Caco-2 (cell line): ENCODE measurements at regions not wholly inside any gene's neighbourhood (a gene's known extent, or its start where the extent isn't known, plus 50 kb on each side); places are given as distances from the start of the nearest gene placed in this dataset.

Experiments
- BruUV-seq: library from RNA; stranded (reverse); fragments of 400-500 nt; replicated peaks from 2 replicates; lab custom pipeline; 2021; lab: Mats Ljungman, UMichigan
- CTCF ChIA-PET: fragments of 300-600 bp; sonication (Branson Sonifier 250); formaldehyde crosslinking; loops from one replicate; lab custom pipeline; 2022; ENCODE audit warnings: antibody characterized with exemption; lab: Charles Lee
- POLR2A ChIA-PET: fragments of 300-600 bp; sonication (Branson Sonifier 250); formaldehyde crosslinking; loops from one replicate; lab custom pipeline; 2022; ENCODE audit warnings: antibody characterized with exemption; lab: Charles Lee
- DNase-seq, 2 experiments: peaks; one replicate each; pipeline versions ENCODE4 v3.0.0 to v3.0.0-alpha.2; 2020 to 2022
- H3K27me3 ChIP-seq: replicated peaks from 2 replicates; pipeline ENCODE4 v1.6.0; 2011; ENCODE audit warnings: low read length; ENCODE audit not compliant: control insufficient read depth, insufficient read depth
- H3K36me3 ChIP-seq: 2 replicates; pipeline ENCODE4 v1.5.1; 2011; ENCODE audit warnings: low read length; ENCODE audit not compliant: control insufficient read depth, insufficient read depth
- H3K4me1 ChIP-seq: fragments of 250-450 bp; sonication (Bioruptor Pico); 2 replicates; pipeline ENCODE4 v1.5.1; 2020; ENCODE audit warnings: mild to moderate bottlenecking
- H3K4me3 ChIP-seq: 2 replicates; pipeline ENCODE4 v1.5.1; 2011; ENCODE audit warnings: low read depth, mild to moderate bottlenecking, control low read depth, low read length
- H3K9me3 ChIP-seq: fragments of 250-450 bp; sonication (Bioruptor Pico); 2 replicates; pipeline ENCODE4 v1.5.1; 2020; ENCODE audit warnings: mild to moderate bottlenecking, moderate library complexity
- H3K27ac Mint-ChIP-seq: one replicate; pipeline ENCODE4 v1.8.0; 2022; ENCODE audit warnings: mixed read lengths; ENCODE audit not compliant: unreplicated experiment
- H3K27me3 Mint-ChIP-seq: one replicate; pipeline ENCODE4 v1.8.0; 2022; ENCODE audit warnings: mixed read lengths; ENCODE audit not compliant: insufficient read depth, unreplicated experiment
- H3K36me3 Mint-ChIP-seq: one replicate; pipeline ENCODE4 v1.8.0; 2022; ENCODE audit warnings: mild to moderate bottlenecking, mixed read lengths; ENCODE audit not compliant: insufficient read depth, unreplicated experiment
- H3K4me1 Mint-ChIP-seq: one replicate; pipeline ENCODE4 v1.8.0; 2022; ENCODE audit warnings: low read depth, mixed read lengths; ENCODE audit not compliant: unreplicated experiment
- H3K4me3 Mint-ChIP-seq: one replicate; pipeline ENCODE4 v1.8.0; 2022; ENCODE audit warnings: mild to moderate bottlenecking, moderate library complexity, mixed read lengths; ENCODE audit not compliant: unreplicated experiment
- H3K9me3 Mint-ChIP-seq: one replicate; pipeline ENCODE4 v1.8.0; 2022; ENCODE audit warnings: mixed read lengths; ENCODE audit not compliant: unreplicated experiment
- intact Hi-C: fragments of 100-400 bp; cut with micrococcal nuclease; formaldehyde crosslinking; loops from one replicate; pipeline ENCODE4 v1.10.0; 2022; ENCODE audit not compliant: unreplicated experiment
- TF ChIP-seq, protein P1 (sequence below), 2 experiments: fragments of 200-600 bp in 1 of 2; IDR thresholded peaks; 1 replicate in 1 of 2; 2 replicates in 1 of 2; pipeline versions ENCODE4 v1.5.1 to v1.8.0; 2011 to 2022; ENCODE audit warnings: antibody characterized with exemption in 1 of 2, control low read depth in 1 of 2, inconsistent platforms in 1 of 2, low read depth in 1 of 2, low read length in 1 of 2, mild to moderate bottlenecking in 1 of 2, moderate library complexity in 1 of 2; ENCODE audit not compliant: insufficient read depth in 1 of 2, severe bottlenecking in 1 of 2, unreplicated experiment in 1 of 2

GRCh38 chr4:3838437-3839380 is 72.5 kb downstream of the ADRA2C start:
- Mint-ChIP-seq H3K27me3 (peaks cover 2% of the 10 kb centered on the region), H3K36me3 (no peaks in the 10 kb centered on the region), H3K9me3 (peaks cover 7% of the 10 kb centered on the region), H3K27ac (no peak overlapping the region), H3K4me3 (no peak overlapping the region), H3K4me1 (no peaks in the 10 kb centered on the region)
- ChIA-PET POLR2A (no interaction called here), CTCF (no interaction called here)
- H3K36me3 ChIP-seq, result no peaks in the 10 kb centered on the region
- H3K4me3 ChIP-seq, result no peak overlapping the region
- no TSS peak for BruUV-seq
- intact Hi-C loops, result no loop called here
- H3K9me3 ChIP-seq, result no peaks in the 10 kb centered on the region
- TF ChIP-seq, protein P1, sequence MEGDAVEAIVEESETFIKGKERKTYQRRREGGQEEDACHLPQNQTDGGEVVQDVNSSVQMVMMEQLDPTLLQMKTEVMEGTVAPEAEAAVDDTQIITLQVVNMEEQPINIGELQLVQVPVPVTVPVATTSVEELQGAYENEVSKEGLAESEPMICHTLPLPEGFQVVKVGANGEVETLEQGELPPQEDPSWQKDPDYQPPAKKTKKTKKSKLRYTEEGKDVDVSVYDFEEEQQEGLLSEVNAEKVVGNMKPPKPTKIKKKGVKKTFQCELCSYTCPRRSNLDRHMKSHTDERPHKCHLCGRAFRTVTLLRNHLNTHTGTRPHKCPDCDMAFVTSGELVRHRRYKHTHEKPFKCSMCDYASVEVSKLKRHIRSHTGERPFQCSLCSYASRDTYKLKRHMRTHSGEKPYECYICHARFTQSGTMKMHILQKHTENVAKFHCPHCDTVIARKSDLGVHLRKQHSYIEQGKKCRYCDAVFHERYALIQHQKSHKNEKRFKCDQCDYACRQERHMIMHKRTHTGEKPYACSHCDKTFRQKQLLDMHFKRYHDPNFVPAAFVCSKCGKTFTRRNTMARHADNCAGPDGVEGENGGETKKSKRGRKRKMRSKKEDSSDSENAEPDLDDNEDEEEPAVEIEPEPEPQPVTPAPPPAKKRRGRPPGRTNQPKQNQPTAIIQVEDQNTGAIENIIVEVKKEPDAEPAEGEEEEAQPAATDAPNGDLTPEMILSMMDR (IDR thresholded peaks at IDR 0.05; ENCODE audit: insufficient read depth in 1 of 2, low read depth in 1 of 2, low read length in 1 of 2, severe bottlenecking in 1 of 2, unreplicated experiment in 1 of 2), result no peak
- H3K27me3 ChIP-seq, result no peaks in the 10 kb centered on the region
- no peak for DNase-seq
- no peaks in the 10 kb centered on the region for H3K4me1 ChIP-seq

GRCh38 chr4:3845094-3845743 is 79.0 kb downstream of the ADRA2C start:
- Mint-ChIP-seq H3K4me1 (no peaks in the 10 kb centered on the region), H3K27me3 (peaks cover 11% of the 10 kb centered on the region), H3K27ac (no peak overlapping the region), H3K36me3 (no peaks in the 10 kb centered on the region), H3K9me3 (peaks cover 13% of the 10 kb centered on the region), H3K4me3 (no peak overlapping the region)
- Histone ChIP-seq H3K4me1 (no peaks in the 10 kb centered on the region), H3K36me3 (no peaks in the 10 kb centered on the region), H3K9me3 (no peaks in the 10 kb centered on the region), H3K27me3 (no peaks in the 10 kb centered on the region), H3K4me3 (no peak overlapping the region)
- ChIA-PET POLR2A (no interaction called here), CTCF (interaction anchor here (0.6 kb wide), 1 partner anchor 191 kb away, joined by 3 read pairs; no protein-coding TSS in a partner anchor)
- no TSS peak for BruUV-seq
- TF ChIP-seq, protein P1 (IDR thresholded peaks at IDR 0.05; ENCODE audit: insufficient read depth in 1 of 2, low read depth in 1 of 2, low read length in 1 of 2, severe bottlenecking in 1 of 2, unreplicated experiment in 1 of 2), result no peak
- intact Hi-C loops, result no loop called here
- no peak for DNase-seq

DNA sequence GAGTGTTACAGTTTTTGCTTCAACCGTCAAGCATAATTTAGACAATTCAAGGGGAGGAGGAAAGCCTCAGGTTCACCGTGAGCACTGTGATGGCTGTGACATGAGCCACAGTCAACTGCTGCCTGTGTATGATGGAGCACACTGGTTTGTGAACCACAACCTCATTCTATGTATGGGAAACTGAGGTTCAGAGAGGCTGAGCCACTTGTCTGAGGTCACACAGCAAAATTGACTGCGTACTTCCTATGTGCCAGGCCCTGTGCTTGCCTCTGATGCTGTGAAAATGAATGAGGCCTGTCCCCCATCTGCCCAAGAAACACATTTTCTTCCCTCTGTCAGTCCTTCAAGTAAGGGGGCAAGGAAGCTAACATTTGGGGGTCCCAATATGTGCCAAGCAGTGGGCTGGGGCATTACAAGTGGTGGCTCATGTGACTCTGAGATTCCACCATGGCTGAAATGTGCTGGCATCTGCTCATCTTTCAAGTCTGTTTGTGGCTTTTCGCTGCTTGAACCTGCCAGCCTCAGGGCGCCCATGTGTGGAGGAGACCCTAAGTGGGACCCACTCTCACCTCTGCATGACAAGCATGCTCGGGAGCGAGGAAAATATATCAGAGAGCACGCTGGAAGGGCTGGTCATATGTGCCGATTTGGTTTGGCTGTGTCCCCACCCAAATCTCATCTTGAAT is 79.7 kb downstream of the ADRA2C start:
- no peaks in the 10 kb centered on the region for H3K9me3 ChIP-seq
- H3K36me3 ChIP-seq, result no peaks in the 10 kb centered on the region
- no peaks in the 10 kb centered on the region for H3K4me1 ChIP-seq
- Mint-ChIP-seq H3K27ac (no peak overlapping the region), H3K4me3 (no peak overlapping the region), H3K4me1 (no peaks in the 10 kb centered on the region), H3K36me3 (no peaks in the 10 kb centered on the region), H3K27me3 (peaks cover 11% of the 10 kb centered on the region), H3K9me3 (peaks cover 13% of the 10 kb centered on the region)
- H3K27me3 ChIP-seq, result no peaks in the 10 kb centered on the region
- no peak overlapping the region for H3K4me3 ChIP-seq
- ChIA-PET POLR2A (no interaction called here), CTCF (interaction anchor here (0.6 kb wide), 1 partner anchor 192 kb away, joined by 3 read pairs; no protein-coding TSS in a partner anchor)
- no peak for DNase-seq
- intact Hi-C loops, result no loop called here
- no TSS peak for BruUV-seq
- TF ChIP-seq, protein P1 (IDR thresholded peaks at IDR 0.05; ENCODE audit: insufficient read depth in 1 of 2, low read depth in 1 of 2, low read length in 1 of 2, severe bottlenecking in 1 of 2, unreplicated experiment in 1 of 2), result no peak
